NCI-H446 (cell line): ENCODE measurements at regions not wholly inside any gene's neighbourhood (a gene's known extent, or its start where the extent isn't known, plus 50 kb on each side); places are given as distances from the start of the nearest gene placed in this dataset.
A peak's percentile ranks its signal among the peaks of the same experiment; 100 is the strongest.

Source experiments
- DNase-seq, 2 experiments: peaks; one replicate each; lab custom pipeline; 2025; lab: John Stamatoyannopoulos, UW

DNA sequence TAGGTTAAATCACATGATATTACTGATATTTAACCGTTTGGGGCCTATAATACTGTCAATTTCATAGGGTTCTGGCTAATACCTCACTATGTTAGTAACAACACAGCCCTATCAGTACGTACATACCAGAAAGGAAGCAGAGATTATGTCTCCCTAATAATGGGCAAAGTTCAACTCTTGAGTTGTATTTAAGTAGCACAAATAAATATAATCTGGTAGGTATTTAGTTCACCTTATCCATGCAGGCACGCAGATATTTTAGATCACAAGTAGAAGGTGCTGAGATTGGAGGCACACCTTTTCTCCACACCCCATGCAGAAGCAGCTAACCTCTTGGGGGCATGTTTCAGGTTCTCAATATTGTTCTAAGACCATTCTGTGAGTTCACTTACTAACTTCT lies 118.9 kb downstream of the IRS1 start:
- DNase-seq, result no peak

DNA sequence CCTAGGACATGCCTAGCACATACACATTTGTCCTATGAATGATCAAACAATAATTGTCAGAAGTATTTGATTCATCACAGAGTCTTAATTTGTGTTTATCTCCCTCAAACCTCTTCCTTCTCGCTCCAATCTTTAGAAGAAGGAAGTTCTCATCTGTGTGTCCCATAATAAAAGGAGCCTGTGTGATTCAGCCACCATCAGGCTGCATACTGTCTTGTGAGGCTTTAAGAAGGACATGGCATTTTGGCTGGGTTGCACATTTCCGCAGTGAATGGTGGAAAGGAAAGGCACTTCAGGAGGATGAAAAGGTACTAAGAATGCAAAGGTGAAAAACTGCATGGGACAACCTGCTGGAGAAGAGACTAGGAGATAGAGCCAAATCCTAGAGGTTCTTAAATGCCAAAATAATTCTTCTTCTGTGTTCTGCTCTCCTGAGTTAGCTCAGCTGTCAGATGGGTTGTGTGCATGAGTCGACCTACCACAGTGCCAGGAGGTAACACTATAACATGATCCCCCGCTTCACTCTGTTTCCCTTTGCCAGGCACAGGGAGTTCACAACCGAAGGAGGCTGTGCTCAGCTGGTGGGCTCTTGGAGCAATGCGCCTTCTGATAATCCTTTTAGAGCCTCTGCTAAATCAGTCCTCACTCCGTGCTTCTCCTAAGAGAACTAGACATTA lies 120.1 kb downstream of the IRS1 start:
- DNase-seq, result no peak

DNA sequence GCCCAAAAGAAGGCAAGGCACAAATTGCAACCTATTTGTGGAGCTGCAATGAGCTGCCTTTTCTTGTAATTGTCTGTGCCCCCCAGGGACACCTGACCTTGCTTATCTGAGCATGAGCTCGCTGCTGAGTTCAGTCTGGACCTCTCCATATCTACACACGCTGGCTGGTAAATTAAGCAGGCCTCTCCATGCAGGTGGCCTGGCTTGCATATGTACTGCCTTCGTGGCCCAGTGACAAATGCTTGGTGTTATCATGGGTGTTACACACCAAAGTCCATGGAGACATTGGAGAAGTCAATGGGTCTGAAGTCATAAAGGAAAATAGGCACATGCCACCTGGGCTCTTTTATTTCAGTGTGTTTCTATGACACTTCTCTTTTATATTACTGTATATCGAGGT lies 121.2 kb downstream of the IRS1 start:
- DNase-seq, result no peak

DNA sequence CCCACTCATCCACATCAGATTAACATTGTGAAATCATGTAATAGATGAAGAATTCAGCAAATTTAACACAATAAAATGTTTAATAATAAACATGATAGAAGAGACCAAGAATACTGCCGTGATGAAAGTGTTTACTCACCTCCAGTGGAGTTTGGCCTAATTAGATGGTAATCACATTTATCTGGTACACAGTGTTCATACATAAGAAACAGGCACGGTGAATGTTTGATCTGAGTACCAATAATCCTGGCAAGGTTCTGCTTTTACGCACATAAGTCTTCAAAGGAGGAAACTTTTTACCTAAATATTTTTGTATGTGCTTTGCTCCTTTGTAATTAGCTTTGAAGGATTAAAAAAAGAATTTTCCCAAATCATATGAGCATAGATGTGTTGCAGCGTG lies 122.5 kb downstream of the IRS1 start:
- no peak for DNase-seq

DNA sequence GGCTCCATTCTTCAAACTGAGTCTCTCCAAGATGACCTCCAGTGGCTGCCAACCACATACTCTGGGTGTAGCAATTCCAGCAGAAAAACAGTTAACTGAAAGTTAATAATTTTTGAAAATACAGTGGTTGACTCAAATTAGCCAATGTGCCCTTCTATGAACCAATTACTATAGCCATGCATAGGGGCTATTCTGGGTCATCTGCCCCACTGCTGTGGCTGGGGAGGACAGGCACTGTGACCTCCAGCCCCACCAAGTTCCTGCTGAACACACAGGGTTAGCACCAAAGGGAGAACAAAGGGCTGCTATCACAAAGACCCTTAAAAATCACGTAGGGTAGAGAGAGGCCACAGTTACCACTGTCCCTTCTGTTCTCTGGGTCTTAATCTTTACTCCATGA lies 123.0 kb downstream of the IRS1 start:
- no peak for DNase-seq

DNA sequence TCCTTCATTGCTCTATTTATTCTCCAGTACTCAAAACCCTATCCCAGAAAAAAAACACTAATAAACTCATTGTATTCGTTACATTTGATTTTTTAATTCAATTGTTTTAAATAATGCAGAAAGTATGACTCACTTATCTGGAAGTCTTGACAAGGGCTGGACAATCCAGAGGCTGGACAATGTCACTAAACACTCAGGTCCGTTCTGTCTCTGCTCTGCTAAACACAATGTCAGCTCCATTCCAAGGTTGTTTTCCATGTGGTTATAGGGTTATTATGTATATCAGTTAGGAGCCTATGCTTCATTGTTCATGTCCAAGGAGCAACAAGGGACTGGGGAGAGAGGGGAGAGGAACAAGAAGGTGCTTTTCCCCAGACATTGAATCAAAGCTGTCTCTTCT lies 125.5 kb downstream of the IRS1 start:
- no peak for DNase-seq

DNA sequence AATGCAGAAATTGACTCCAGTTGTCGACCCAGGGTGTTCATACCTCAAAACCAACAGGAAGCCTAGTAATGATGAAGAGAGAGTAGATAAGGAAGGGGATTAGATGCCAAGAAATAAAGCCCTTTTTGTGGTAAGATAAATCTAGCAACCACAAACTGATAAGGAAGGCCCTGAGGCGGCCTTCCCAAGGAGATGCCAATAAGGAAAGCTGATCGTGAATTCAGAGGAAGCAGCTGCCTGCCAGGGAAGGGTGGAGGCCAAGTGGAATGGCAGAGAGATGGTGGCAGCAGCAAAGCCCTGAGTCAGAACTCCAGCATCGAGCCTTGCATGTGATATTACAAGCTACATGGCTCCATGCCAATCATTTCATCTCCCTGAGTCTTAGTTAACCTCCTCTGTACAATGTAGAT lies 126.3 kb downstream of the IRS1 start:
- peak in 1 of 2 experiments; percentile 33 for DNase-seq

DNA sequence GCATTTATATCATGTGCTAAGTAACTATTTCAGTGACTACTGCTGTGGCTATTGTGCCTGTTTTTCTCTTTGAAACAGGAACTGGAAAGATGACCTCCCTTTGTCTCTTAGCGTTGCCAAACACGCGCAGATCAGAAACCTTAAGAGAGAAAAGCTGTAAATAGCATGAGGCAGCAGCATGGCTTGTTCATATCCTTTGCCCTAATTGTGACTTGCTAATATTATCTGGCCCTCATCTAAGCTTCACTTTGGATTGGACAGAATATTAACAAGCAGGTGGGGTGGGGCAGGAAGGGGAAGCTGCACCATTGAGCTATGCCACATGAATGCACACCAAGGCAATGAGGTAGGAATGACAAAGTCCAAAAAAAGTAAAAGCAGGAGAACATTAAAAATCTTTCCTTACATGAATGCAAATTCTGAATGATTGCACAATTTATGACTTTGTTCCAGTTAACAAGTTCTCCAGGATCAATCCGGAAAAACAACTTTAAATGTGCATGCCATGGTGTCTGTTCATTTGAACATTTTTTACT lies 128.4 kb downstream of the IRS1 start:
- DNase-seq, result no peak

DNA sequence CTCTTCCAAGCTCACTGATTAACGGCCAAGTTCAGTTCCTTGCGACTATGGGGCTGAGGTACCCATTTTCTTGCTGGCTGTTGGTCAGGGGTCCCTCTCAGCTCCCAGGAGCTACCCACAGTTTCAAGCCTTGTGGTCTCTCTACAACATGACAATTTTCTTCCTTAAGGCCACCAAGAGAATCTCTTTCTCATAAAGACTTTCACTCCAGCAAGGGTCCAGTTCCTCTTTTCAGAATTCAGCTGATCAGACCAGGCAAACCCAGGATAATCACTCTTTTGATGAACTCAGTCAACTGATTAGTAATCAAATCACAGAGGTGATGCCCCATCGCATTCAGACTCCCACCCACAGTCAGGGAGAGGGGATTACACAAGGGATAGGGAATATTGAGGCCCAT lies 129.7 kb downstream of the IRS1 start:
- no peak for DNase-seq

DNA sequence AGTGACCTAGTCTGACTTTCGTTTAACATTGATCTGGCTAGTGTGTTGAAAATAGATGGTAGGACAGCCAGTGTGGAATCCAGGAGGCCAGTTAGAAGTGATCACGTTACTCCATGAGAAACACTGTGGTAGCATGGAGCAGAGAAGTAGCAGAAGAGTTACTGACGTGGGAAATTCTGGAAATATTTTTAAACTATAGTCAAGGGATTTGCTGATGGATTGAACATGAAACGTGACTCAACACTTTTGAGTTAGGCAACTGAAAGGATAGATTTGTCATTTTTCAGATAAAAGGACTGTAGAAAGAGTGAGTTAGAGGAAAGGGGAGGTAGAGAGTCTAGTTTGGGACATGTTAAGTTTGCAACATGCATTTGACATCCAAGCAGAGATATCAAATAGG lies 130.4 kb downstream of the IRS1 start:
- no peak for DNase-seq

DNA sequence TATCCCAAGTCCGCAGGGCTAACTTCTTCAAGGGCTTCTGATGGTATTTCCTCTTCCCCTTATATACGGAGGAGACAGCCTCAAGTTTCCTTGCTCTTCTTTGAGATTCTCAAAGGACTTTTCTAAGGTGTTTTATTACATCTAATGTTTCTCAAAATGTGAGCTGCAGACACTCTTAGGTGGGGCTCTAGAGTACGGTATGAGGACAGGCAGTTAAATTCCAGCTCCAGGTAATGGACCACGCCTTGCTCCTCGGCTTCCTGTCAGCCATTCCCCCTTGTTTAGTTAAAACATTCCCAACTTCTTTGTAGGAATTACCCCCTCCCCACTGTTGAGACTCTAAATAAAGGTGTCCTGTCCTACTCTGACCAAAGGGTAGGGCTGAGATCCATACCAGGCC lies 131.9 kb downstream of the IRS1 start:
- DNase-seq, result no peak

DNA sequence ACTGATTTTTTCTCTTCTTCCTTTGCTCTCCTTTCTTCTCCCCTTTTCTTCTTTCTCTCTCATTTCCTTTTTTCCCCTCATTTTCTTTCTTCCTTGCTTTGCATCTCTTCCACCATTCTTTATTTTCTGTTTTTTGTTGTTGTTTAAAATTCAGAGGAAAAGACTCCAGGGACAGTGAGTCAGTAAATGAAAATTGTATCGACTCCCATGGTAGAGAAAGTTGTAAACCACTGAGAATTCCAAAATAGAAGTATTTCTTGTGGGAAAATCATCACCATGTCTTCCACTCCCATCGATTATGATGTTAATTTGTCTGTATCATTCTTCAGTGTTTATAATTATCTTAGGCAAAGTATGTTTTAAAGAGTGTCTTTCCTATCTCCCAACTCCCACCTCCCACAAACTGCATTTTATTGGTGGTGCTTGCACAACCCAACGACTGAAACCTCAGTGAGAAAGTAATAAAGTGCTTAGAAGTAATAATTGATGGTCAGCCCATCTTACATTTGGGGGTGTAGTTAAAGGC lies 134.3 kb downstream of the IRS1 start:
- DNase-seq, result no peak

DNA sequence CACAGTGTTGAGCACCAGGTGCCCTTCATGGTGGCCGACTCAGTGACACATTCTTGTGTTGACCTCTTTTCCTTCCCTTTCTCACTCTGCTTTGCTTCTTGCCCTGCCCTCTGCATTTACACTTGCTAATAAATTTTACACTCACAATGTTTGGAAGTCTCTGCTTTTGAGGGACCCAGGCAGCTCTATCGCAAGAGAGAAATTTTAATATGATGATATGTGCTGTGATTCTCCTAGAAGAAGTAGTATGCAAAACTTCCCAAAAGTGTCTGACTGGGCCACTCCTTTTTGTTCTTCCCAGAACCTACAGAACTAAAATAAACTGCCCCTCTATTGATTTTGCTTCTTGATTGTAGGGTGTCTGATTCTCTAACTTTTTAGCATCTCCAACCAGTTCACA lies 135.0 kb downstream of the IRS1 start:
- no peak for DNase-seq

DNA sequence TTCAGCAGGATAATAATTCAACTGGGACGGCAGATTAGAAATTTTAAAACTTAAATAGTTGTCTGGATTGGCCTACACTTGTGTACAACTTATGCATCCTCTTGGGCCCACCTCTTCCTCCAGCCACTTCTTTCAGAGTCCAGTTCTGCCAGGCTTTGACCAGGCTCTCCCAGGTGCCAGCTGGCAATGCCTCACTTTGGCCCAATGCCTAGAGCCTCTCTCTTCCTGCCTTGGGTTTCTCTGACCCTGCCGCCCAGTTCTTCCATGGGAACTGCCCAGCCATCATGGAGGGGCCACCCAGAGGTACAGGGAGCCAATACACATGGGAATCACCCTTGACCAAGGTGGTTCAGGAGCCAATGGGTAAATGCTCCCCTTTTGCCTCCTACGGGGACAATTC lies 135.5 kb downstream of the IRS1 start:
- DNase-seq, result no peak

DNA sequence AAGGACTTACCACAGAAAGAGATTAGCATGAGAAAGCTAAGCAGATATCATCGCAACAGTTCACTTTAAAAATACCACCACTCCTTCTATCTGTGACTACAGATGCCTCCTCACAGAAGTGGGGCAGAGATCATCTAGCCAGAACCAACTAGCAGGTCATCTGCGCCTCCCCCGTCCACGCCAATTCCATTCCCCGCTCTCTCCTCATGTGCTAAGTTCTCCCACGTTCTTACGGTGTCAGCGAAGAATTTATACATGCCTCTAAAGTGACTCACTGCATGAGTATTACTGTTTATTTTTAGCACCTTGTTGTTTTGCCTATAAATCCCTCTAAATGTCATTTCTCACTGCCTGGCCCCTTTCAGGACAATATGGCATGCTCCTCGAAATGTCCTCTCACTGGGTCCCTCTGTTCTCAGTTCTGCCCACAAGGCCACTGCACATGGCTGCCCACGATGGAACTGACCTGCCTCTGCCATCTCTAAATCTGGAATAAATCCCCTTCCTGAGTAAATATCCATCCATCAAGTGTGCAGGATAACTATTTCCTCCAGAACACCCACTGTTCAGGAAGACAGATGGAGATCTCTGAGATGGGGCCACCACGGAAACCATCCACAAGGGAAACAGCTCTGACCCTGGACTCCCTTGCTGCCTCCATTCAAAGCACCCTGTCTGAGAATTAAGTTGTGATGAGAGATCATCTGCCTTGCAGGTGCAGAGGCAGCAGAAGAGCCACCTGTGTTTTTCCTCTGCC lies 137.7 kb downstream of the IRS1 start:
- DNase-seq, result no peak

DNA sequence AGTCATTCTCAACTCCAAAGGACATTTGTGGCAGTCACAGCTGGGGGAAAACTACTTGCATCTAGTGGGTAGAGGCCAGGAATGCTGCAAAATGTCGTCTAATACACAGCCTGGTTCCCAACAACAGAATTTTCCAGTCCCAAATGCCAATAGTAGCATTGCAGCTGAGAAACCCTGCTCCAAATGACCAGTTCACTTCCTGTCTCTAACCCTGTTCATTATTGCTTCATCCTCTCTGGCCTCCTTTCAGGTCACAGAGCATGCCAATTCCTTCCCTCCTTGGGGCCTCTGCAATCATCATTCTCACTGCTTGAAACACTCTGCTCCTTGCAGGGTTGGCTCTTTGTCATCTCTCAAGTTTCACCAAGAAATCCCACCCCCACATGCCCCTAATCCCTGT lies 139.1 kb downstream of the IRS1 start:
- no peak for DNase-seq

DNA sequence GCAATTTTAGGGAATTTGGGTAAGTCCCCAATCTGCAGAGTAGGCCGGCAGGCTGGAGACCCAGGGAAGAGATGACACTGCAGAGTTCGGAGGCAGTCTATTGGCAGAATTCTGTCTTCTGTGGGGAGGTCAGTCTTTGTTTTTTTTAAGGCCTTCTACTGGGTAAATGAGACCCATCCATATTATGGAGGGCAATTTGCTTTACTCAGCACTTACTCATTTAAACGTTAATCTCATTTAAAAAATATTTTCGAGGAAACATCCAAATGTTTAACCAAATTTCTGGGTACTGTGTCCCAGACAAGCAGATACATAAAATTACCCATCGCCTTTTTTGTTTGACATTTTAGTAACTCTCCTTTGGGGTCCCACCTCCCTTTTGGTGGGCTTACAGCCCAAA lies 139.5 kb downstream of the IRS1 start:
- no peak for DNase-seq

DNA sequence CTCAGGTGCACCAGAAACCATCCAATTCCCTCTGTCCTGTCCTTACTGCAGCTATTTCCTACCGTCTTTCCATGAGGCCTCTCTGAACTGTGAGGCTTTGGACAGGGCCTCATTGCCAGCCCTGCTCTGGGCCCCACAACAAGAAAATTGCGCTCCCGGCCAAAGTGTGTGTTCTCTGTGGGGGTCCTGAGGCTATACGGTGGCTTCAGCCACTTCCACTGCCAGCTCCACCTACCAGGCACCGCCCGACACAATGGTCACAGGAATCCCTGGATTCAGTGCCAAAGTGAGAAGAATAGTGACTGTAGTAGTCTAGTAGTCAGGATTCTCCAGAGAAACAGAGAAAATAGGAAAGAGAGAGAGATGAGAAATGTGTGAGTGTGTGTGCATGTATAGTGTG lies 140.2 kb downstream of the IRS1 start:
- DNase-seq, result no peak

DNA sequence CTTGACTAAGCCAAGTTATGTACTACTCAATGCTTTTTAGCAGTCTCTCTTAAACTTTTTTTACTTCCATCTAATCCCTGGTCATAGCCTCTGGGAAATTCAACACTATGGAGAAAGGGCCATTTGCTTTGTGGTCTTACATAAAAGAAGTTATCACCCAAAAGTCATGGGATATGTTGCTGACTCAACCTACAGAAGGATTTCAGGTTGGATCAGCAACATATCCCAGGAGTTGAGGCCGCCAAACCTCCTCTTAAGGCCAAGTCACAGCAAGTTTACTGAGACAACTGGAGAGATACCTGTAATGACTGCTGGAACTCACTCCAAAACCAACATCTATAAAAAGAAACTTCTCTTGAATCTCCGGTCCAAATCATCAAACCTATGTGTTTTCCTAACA lies 141.1 kb downstream of the IRS1 start:
- no peak for DNase-seq

DNA sequence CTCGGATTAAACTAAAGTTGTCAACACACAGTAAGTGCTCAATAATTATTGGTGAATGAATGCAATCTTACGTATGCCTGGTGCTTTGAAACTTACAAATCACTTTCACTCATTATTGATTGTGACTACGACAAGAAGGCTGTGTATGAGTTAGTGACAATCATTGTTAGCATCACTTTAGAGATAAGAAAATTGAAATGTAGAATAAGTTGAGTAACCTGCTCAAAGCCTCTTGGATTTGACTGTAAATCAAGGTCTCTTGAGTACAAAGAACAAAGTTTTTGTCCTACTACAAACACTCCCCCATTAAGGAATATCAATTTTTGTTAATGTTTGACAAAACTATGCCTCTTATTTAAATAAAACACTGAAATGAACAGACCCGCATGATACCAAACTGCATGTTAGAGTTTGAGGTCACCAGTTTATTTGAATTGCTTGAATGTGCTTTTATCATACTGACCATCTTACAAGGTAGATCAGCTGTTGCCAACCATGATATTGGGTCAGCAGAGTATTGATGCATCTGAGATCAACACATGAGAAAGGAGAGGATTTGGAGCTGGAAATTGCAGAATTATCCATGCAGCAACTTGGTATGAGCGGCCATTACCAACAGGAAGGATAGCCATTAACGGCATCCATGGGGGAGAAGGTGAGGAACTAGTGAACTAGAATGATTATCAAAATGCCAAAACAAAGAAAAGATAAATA lies 142.1 kb downstream of the IRS1 start:
- no peak for DNase-seq

DNA sequence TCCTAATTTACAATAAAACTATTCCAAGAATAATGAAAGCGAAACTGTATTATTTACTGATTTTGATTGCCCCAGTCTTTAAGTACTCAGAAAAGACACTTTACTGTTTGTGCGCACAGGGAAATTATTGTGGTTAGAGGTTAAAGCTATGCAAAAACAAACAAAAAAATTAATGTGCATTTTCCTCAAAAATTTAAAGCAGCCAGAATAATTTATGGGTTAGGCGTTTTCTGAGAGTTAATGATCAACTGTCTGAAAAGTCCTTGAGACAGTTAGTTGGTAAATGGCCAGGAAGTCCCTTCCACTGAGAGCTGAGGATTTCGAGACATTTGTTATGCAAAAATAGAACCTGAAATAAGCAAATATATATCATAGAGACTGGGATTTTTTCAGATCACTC lies 143.3 kb downstream of the IRS1 start:
- no peak for DNase-seq

DNA sequence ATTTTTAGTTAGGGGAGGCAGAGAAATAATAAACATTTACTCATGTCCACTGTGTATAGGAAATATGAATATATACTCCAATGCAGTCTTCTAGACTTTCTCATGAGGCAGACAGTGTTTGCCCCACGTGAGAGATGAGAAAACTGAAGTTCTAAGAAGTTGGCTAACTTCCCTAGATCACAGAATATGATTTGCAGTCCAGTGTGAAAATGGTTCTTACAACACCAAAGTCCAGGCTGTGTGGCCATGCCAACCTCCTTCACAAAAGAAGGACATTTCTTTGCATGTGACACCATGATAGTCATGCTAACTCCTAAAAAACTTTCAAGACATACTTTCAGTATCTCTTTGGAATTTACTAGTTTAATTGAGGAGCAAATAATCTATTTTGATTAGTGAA lies 143.7 kb downstream of the IRS1 start:
- DNase-seq, result no peak
